GM23338 (cell line): ENCODE measurements at regions not wholly inside any gene's neighbourhood (a gene's known extent, or its start where the extent isn't known, plus 50 kb on each side); places are given as distances from the start of the nearest gene placed in this dataset.

Source experiments
- EZH2 ChIP-seq: fragments of 200-600 bp; sonication (generic); IDR thresholded peaks from one replicate; pipeline ENCODE4 v1.8.0; 2017; ENCODE audit warnings: antibody characterized with exemption, mild to moderate bottlenecking, low read depth; ENCODE audit not compliant: unreplicated experiment
- EZH2phosphoT487 ChIP-seq: fragments of 200-600 bp; sonication (generic); IDR thresholded peaks from one replicate; pipeline ENCODE4 v1.8.1; 2018; ENCODE audit warnings: antibody characterized with exemption; ENCODE audit not compliant: unreplicated experiment
- STAT1 ChIP-seq: IDR thresholded peaks from one replicate; pipeline ENCODE4 v1.6.1; 2016; ENCODE audit warnings: antibody characterized with exemption; ENCODE audit not compliant: unreplicated experiment
- ZNF331 ChIP-seq: fragments of 250-450 bp; sonication (Bioruptor Pico); IDR thresholded peaks from 2 replicates; pipeline ENCODE4 v1.5.0; 2020; ENCODE audit warnings: low read depth, mild to moderate bottlenecking, moderate library complexity
- TF ChIP-seq, protein P1 (sequence below), 2 experiments: fragments of 200-600 bp in 1 of 2; sonication (generic) in 1 of 2; conservative IDR thresholded peaks; 2 replicates each; pipeline versions ENCODE4 v1.5.1 to v1.6.1; 2016 to 2017; ENCODE audit warnings: antibody characterized with exemption in 2 of 2, low read depth in 2 of 2, mild to moderate bottlenecking in 2 of 2, moderate library complexity in 1 of 2

DNA sequence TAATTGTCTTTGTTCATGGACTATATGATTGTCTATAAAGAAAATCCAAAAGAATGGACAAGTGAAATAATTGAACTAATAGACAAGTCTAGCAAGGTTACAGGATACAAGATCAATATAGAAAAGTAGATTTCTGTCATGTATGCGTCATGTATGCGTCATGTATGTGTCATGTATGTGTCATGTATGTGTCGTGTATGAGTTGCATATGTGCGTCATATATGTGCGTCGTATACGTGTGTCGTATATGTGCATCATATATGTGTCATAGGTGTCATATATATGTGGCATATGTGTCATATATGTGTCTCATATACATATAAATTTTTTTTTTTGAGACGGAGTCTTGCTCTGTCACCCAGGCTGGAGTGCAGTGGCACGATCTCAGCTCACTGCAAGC lies 516.8 kb downstream of the NOVA1 start:
- TF ChIP-seq, protein P1, sequence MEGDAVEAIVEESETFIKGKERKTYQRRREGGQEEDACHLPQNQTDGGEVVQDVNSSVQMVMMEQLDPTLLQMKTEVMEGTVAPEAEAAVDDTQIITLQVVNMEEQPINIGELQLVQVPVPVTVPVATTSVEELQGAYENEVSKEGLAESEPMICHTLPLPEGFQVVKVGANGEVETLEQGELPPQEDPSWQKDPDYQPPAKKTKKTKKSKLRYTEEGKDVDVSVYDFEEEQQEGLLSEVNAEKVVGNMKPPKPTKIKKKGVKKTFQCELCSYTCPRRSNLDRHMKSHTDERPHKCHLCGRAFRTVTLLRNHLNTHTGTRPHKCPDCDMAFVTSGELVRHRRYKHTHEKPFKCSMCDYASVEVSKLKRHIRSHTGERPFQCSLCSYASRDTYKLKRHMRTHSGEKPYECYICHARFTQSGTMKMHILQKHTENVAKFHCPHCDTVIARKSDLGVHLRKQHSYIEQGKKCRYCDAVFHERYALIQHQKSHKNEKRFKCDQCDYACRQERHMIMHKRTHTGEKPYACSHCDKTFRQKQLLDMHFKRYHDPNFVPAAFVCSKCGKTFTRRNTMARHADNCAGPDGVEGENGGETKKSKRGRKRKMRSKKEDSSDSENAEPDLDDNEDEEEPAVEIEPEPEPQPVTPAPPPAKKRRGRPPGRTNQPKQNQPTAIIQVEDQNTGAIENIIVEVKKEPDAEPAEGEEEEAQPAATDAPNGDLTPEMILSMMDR (conservative IDR thresholded peaks at IDR 0.05; ENCODE audit: low read depth in 2 of 2): no peak
- TF ChIP-seq EZH2 (no peak), EZH2phosphoT487 (no peak), STAT1 (no peak), ZNF331 (CRISPR knock-in tag) (no peak)
